Left ventricle myocardium inferior (tissue), 1 donor: ENCODE measurements at regions not wholly inside any gene's neighbourhood (a gene's known extent, or its start where the extent isn't known, plus 50 kb on each side); places are given as distances from the start of the nearest gene placed in this dataset.

Experiments
- DNase-seq: peaks from one replicate; pipeline ENCODE4 v3.0.0-alpha.2; 2020
- H3K27ac ChIP-seq: fragments of 200-600 bp; replicated peaks from 2 replicates; pipeline ENCODE4 v1.8.0; 2021
- H3K27me3 ChIP-seq: fragments of 200-600 bp; 2 replicates; pipeline ENCODE4 v1.8.0; 2021; ENCODE audit warnings: low read depth
- H3K36me3 ChIP-seq: fragments of 200-600 bp; 2 replicates; pipeline ENCODE4 v1.8.0; 2021
- H3K4me1 ChIP-seq: fragments of 200-600 bp; 2 replicates; pipeline ENCODE4 v1.8.0; 2021
- H3K4me3 ChIP-seq: fragments of 200-600 bp; 2 replicates; pipeline ENCODE4 v1.8.0; 2021; ENCODE audit warnings: mild to moderate bottlenecking, moderate library complexity
- H3K9me3 ChIP-seq: fragments of 200-600 bp; replicated peaks from 2 replicates; pipeline ENCODE4 v1.8.0; 2021
- CTCF ChIP-seq: fragments of 200-600 bp; IDR thresholded peaks from 2 replicates; pipeline ENCODE4 v1.8.0; 2021; ENCODE audit warnings: antibody characterized with exemption, mild to moderate bottlenecking, borderline replicate concordance
- intact Hi-C: fragments of 100-400 bp; cut with micrococcal nuclease; formaldehyde crosslinking; loops from one replicate; pipeline ENCODE4 v1.11.0; 2022
- donor health status: DM: no; HTN: yes; CAD: no; lungs with severe emphysema.

GRCh38 chr6:138017166-138017757, 90.0 kb downstream of the PERP start:
- Histone ChIP-seq H3K4me3 (no peak overlapping the region), H3K9me3 (no peaks in the 10 kb centered on the region), H3K27ac (no peak overlapping the region), H3K36me3 (no peaks in the 10 kb centered on the region), H3K4me1 (no peaks in the 10 kb centered on the region), H3K27me3 (no peaks in the 10 kb centered on the region)
- intact Hi-C loops = no loop called here
- TF ChIP-seq CTCF = no peak
- DNase-seq = no peak

- TF ChIP-seq CTCF = no peak
- H3K27me3 ChIP-seq = no peaks in the 10 kb centered on the region
- no peak overlapping the region for H3K27ac ChIP-seq
- DNase-seq = no peak
- H3K4me1 ChIP-seq = no peaks in the 10 kb centered on the region
- intact Hi-C loops = no loop called here
- H3K4me3 ChIP-seq = no peak overlapping the region
- H3K9me3 ChIP-seq = no peaks in the 10 kb centered on the region
- no peaks in the 10 kb centered on the region for H3K36me3 ChIP-seq
Measured at GRCh38 chr6:138018297-138018696, 88.9 kb downstream of the PERP start.

GRCh38 chr6:138025528-138025978, 81.7 kb downstream of the PERP start:
- intact Hi-C loops = no loop called here

GRCh38 chr6:138026342-138026741, 80.9 kb downstream of the PERP start:
- Histone ChIP-seq H3K27me3 (no peaks in the 10 kb centered on the region), H3K36me3 (no peaks in the 10 kb centered on the region), H3K4me1 (peaks cover 2% of the 10 kb centered on the region), H3K9me3 (no peaks in the 10 kb centered on the region), H3K27ac (no peak overlapping the region), H3K4me3 (no peak overlapping the region)
- no peak for DNase-seq
- intact Hi-C loops = no loop called here
- no peak for TF ChIP-seq CTCF

More at GRCh38 chr6:138025528-138025978, 81.7 kb downstream of the PERP start:
- DNase-seq = no peak
- Histone ChIP-seq H3K4me3 (no peak overlapping the region), H3K27me3 (no peaks in the 10 kb centered on the region), H3K4me1 (no peaks in the 10 kb centered on the region), H3K9me3 (no peaks in the 10 kb centered on the region), H3K36me3 (no peaks in the 10 kb centered on the region), H3K27ac (no peak overlapping the region)
- TF ChIP-seq CTCF = no peak

GRCh38 chr6:138028893-138029292, 78.3 kb downstream of the PERP start:
- DNase-seq = no peak
- H3K27me3 ChIP-seq = no peaks in the 10 kb centered on the region
- no peaks in the 10 kb centered on the region for H3K36me3 ChIP-seq
- H3K4me3 ChIP-seq = no peak overlapping the region
- TF ChIP-seq CTCF = no peak
- no peaks in the 10 kb centered on the region for H3K9me3 ChIP-seq
- no peak overlapping the region for H3K27ac ChIP-seq
- intact Hi-C loops = no loop called here
- H3K4me1 ChIP-seq = peaks cover 10% of the 10 kb centered on the region
